IgD-negative memory B cell (primary cell): ENCODE measurements at regions not wholly inside any gene's neighbourhood (a gene's known extent, or its start where the extent isn't known, plus 50 kb on each side); places are given as distances from the start of the nearest gene placed in this dataset.

Experiments used
- H3K27ac Mint-ChIP-seq, 3 donors: one replicate each; pipeline ENCODE4 v1.8.0; 2020 to 2022; ENCODE audit warnings: mild to moderate bottlenecking in 3 of 3, mixed read lengths in 3 of 3, moderate library complexity in 1 of 3
- H3K27me3 Mint-ChIP-seq: one replicate; pipeline ENCODE4 v1.8.0; 2021; ENCODE audit warnings: mixed read lengths
- H3K36me3 Mint-ChIP-seq: one replicate; pipeline ENCODE4 v1.8.0; 2020; ENCODE audit warnings: mild to moderate bottlenecking, mixed read lengths
- H3K4me1 Mint-ChIP-seq, 3 donors: one replicate each; pipeline ENCODE4 v1.8.0; 2020 to 2022; ENCODE audit warnings: mixed read lengths in 3 of 3, mild to moderate bottlenecking in 1 of 3
- H3K4me3 Mint-ChIP-seq, 4 donors: one replicate each; pipeline ENCODE4 v1.8.0; 2020 to 2022; ENCODE audit warnings: mild to moderate bottlenecking in 4 of 4, mixed read lengths in 4 of 4, moderate library complexity in 3 of 4
- H3K9me3 Mint-ChIP-seq, 3 donors: one replicate each; pipeline ENCODE4 v1.8.0; 2020 to 2021; ENCODE audit warnings: mixed read lengths in 3 of 3, mild to moderate bottlenecking in 1 of 3

DNA sequence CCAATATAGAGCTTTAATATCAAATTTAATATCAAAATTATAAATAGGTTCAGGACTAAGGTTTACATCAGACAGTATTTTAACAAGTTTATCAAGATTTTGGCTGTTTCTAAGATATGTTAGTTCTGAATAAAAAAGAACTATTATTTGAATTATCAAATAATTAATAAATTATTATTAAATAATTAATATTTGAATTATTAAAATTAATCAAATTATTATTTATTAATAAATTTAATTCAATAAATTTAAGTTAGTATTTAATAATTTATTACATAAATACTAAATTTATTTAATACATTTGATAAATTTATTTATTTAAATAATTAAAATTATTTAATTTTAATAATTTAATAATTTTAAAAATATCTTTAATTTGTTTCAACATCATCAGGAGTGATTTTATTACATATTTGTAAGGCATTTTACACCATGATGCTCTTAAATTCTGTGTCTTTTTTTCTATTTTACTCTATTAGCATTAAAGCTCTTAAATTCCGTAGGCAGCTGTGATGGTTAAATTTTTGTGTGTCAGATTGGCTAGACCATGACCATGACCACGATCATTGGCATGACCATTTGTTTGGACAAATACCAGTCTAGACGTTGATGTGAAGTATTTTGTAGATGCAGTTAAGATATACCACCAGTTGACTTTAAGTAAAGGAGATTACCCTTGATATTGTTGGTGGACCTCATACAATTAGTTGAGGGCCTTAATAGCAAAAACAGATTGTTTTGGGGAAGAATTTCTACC is 82.6 kb downstream of the BBS10 start:
- H3K9me3 Mint-ChIP-seq = no peaks in the 10 kb centered on the region
- H3K27ac Mint-ChIP-seq = no peak overlapping the region
- H3K4me3 Mint-ChIP-seq = no peak overlapping the region
- H3K36me3 Mint-ChIP-seq = peaks cover 7% of the 10 kb centered on the region
- peaks cover 0 to 1% (median 0%) of the 10 kb centered on the region in 3 donors for H3K4me1 Mint-ChIP-seq
- H3K27me3 Mint-ChIP-seq = peaks cover 14% of the 10 kb centered on the region

DNA sequence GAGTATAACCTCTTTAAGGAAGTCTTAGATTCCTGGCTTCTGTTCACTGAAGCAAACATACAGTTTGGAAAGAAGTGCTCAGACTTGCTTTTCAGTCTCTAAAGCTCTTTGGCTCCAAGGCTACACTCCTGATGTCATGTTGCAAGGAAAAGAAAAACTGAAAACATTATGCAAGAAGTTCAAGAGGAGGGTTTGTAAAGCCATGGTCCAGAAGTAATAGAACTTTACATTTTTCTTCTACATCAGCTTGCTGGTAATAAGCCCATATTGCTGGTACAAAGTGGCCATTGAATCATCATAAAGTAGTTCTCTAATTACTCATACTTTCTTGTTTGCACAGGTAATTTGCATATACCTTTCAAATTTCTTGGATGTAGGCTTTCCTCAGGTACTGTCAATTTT is 83.6 kb downstream of the BBS10 start:
- Mint-ChIP-seq H3K4me3 (no peak overlapping the region), H3K36me3 (peaks cover 7% of the 10 kb centered on the region), H3K27me3 (peaks cover 14% of the 10 kb centered on the region), H3K9me3 (no peaks in the 10 kb centered on the region), H3K4me1 (peaks cover 0 to 1% (median 1%) of the 10 kb centered on the region in 3 donors), H3K27ac (no peak overlapping the region)

DNA sequence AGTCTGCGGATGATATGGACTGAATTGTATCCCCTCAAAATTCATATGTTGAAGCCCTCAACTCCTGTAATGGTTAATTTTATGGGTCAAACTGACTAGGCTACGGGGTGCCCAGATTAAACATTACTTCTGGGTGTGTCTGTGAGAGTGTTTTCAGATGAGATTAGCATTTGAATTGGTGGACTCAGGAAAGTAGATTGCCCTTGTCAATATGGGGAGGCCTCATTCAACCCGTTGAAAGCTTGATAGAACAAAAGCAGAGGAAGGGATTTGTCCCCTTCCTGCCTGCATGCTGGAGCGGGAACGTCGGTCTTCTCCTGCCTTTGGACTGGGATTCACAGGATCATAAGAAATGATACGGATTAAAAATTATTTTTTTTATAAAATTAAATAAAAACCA is 84.5 kb downstream of the BBS10 start:
- Mint-ChIP-seq H3K27ac (no peak overlapping the region), H3K4me1 (peaks cover 0 to 1% (median 1%) of the 10 kb centered on the region in 3 donors), H3K9me3 (no peaks in the 10 kb centered on the region), H3K27me3 (peaks cover 14% of the 10 kb centered on the region), H3K36me3 (peaks cover 7% of the 10 kb centered on the region), H3K4me3 (no peak overlapping the region)

DNA sequence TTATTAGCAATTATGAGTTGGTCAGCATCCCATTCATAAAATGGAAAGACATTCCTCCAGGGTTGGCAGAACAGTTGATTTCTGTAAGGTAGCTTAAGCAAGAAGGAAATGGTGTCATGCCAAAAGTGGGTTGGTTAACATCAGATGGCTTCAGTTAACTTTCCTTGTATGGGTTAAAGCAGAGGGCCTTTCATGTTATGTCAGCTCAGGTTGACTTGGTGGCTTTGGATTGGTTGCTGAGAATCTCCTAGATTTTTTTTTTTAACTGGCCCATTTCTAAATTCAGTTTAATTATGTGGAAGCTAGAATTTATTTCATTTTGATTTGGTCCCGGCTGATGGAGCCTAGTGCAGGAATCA is 87.8 kb downstream of the BBS10 start:
- H3K9me3 Mint-ChIP-seq = no peaks in the 10 kb centered on the region
- H3K27ac Mint-ChIP-seq = no peak overlapping the region
- H3K4me1 Mint-ChIP-seq = peaks cover 0 to 1% (median 0%) of the 10 kb centered on the region in 3 donors
- H3K27me3 Mint-ChIP-seq = peaks cover 14% of the 10 kb centered on the region
- H3K36me3 Mint-ChIP-seq = peaks cover 4% of the 10 kb centered on the region
- H3K4me3 Mint-ChIP-seq = no peak overlapping the region

DNA sequence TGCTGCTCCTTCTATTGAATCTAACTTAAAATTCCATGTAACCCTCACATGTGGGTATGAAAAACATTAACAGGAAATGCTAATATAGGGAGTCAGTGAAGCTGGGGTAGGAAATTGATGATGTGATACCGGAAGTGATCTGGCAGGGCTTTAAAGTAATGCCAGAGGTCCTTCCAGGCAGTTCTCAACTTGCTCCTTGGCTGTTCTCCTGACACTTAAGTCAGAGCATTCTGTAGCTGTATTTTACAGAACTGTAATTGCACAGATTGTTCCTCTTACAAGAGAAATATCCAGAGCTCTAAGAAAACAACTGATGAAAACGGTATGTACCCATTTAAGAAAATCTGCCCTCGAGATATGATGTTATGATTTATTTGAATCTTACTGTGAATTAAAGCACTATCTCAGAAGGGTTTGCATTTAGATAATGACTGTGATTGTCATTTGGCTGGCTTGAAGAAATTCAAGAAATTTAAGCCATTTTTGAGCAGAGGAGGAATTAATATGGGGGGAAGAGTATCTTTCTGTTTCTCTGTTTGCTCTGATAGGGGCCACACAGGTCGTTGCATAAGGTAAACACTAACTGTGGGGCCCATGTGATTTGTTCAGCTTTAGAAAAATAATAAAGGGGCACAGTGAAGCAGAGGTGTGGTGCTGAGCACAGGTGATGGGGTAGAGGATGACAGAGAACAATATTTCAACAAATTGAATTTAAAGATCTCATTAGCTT is 88.4 kb downstream of the BBS10 start:
- Mint-ChIP-seq H3K27ac (no peak overlapping the region), H3K4me1 (peaks cover 0 to 2% (median 0%) of the 10 kb centered on the region in 3 donors), H3K4me3 (no peak overlapping the region), H3K36me3 (peaks cover 4% of the 10 kb centered on the region), H3K9me3 (no peaks in the 10 kb centered on the region), H3K27me3 (peaks cover 14% of the 10 kb centered on the region)

DNA sequence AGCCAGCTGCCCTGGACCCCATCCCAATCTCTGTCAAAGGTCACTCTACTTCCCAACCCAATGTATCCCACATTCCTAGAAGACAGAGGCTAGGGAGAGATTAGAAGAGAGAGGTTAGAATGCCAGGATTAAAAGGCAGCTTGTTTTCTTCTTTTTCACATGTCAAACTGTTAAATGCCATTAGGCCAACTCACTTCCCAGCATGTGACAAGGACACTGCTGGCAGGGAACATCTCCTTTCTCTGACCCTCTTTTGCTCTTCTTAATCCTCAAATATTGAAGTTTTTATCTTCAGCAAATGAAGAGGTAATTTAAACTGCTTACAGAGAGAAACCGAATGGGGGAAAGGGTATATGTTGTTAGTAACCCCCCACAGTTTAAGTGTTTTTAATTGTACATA is 89.1 kb downstream of the BBS10 start:
- Mint-ChIP-seq H3K9me3 (no peaks in the 10 kb centered on the region), H3K36me3 (peaks cover 4% of the 10 kb centered on the region), H3K4me1 (peaks cover 0 to 6% (median 0%) of the 10 kb centered on the region in 3 donors), H3K4me3 (no peak overlapping the region), H3K27me3 (peaks cover 10% of the 10 kb centered on the region), H3K27ac (no peak overlapping the region)

DNA sequence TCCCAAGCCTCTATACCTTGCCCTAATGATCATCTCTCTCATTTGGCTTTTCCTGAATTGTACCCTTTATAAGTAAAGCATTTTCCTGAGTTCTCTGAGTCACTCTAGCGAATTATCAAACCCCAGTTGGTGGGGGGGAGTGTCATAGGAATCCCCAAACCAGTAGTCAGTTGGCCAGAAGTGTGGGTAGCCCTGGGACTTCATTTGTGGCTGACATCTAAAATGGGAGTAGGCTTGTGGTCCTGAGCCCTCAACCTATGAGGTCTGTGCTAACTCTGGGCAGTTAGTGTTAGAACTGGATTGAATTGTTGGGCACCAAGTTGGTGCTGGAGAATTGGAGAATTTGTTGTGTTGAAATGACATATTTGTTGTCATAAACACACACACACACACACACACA is 91.3 kb downstream of the BBS10 start:
- peaks cover 0 to 6% (median 0%) of the 10 kb centered on the region in 3 donors for H3K4me1 Mint-ChIP-seq
- H3K36me3 Mint-ChIP-seq = peaks cover 3% of the 10 kb centered on the region
- H3K9me3 Mint-ChIP-seq = no peaks in the 10 kb centered on the region
- peaks cover 11% of the 10 kb centered on the region for H3K27me3 Mint-ChIP-seq
- H3K4me3 Mint-ChIP-seq = no peak overlapping the region
- H3K27ac Mint-ChIP-seq = no peak overlapping the region

DNA sequence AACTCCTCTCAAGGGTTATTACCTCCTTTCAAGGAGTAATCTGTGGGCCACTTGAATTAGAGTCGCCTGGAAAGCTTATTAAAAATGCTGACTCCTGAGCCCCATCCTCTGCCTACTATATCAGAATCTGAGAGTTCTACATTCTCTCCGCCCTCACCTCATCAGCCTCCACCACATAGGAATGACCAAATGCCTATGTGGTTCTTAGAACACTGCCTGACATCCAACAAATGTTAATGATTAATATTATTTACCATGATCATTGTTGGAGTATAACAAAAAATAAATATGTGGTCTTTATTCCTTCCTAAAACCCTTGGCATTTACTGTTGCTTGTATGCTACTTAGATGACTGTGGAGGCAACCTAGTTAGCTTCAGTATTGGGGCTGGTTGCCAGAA is 91.9 kb downstream of the BBS10 start:
- Mint-ChIP-seq H3K9me3 (no peaks in the 10 kb centered on the region), H3K36me3 (no peaks in the 10 kb centered on the region), H3K4me3 (no peak overlapping the region), H3K4me1 (peaks cover 0 to 6% (median 0%) of the 10 kb centered on the region in 3 donors), H3K27me3 (peaks cover 9% of the 10 kb centered on the region), H3K27ac (no peak overlapping the region)

DNA sequence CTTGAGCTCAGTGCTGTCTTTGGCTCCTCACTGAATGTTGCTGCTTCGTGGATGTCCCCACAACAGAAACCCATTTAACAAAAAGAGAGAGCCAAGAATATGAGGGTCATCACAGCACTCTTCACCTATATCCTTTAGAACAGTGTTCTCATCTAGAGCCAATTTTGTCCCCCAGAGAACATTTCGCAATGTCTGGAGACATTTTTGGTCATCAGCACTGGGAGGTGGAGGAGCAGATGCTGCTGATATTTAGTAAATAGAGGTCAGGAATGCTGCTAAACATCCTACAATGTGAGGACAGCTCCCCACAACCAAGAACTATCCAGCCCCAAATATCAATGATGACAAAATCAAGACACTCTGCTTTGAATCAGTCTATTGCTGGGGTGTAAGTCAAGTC is 92.5 kb downstream of the BBS10 start:
- Mint-ChIP-seq H3K4me3 (no peak overlapping the region), H3K4me1 (peaks cover 0 to 6% (median 0%) of the 10 kb centered on the region in 3 donors), H3K9me3 (no peaks in the 10 kb centered on the region), H3K27me3 (peaks cover 11% of the 10 kb centered on the region), H3K27ac (no peak overlapping the region), H3K36me3 (no peaks in the 10 kb centered on the region)

DNA sequence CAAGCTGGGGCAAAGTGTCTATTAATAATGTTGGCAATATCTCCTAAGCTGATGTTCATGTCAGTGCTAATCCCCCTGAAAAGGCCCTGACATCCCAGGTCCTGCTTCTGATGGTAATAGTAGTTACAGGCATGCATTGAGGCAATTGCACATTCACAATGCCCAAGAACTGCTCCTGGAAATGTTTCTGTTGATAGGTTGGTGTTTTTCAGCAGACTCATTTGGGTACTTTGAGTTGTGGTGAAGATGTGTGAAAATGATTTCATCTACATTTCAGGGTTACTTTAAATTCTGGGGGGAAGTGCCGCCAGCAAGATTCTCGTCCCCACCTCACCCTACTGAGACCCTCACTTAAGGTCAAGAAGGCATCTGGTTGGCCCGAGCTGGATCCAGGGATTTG is 92.9 kb downstream of the BBS10 start:
- Mint-ChIP-seq H3K36me3 (no peaks in the 10 kb centered on the region), H3K27me3 (peaks cover 11% of the 10 kb centered on the region), H3K4me1 (peaks cover 0 to 6% (median 0%) of the 10 kb centered on the region in 3 donors), H3K4me3 (no peak overlapping the region), H3K9me3 (no peaks in the 10 kb centered on the region), H3K27ac (no peak overlapping the region)

DNA sequence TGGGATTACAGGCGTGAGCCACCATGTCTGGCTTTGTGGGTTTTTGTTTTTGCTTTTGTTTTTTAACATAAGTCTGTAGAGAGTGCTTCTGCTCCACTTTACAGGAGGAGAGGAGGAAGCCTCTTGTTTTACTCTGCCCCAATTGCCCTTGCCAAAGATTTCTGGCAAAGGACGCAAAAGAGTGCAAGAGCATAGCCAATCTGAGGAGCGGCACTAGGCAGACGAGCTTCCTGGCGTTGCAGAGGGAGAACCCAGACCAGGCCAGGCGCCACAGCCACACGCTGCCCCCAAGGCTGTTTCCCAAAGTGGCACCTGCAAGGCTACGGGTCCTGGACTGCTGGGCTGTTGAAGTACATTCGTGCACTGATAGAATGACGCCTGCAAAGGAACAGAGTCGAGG is 96.2 kb downstream of the BBS10 start:
- H3K4me1 Mint-ChIP-seq = peaks cover 0 to 5% (median 0%) of the 10 kb centered on the region in 3 donors
- no peak overlapping the region for H3K27ac Mint-ChIP-seq
- H3K27me3 Mint-ChIP-seq = peaks cover 13% of the 10 kb centered on the region
- no peaks in the 10 kb centered on the region for H3K36me3 Mint-ChIP-seq
- no peak overlapping the region for H3K4me3 Mint-ChIP-seq
- no peaks in the 10 kb centered on the region for H3K9me3 Mint-ChIP-seq

DNA sequence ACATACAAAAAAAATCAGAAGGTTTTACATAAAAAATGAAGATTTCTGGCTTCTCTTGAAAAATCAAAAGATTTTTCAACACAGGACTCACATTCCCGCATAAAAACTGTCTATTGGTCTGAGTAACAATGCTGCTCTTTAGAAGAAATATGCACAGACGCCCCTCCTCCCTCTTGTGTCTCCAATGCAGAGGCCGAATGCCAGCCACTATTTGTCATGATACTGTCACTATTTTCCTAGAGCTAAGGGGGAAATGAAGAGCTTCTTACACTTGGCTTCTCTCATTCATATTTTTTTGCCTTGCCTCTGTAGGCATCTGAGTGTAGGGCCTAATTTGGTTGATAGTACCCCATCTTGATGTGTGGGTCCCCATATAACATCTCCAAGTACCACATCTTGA is 98.0 kb downstream of the BBS10 start:
- Mint-ChIP-seq H3K27ac (no peak overlapping the region), H3K4me3 (no peak overlapping the region), H3K9me3 (no peaks in the 10 kb centered on the region), H3K27me3 (peaks cover 11% of the 10 kb centered on the region), H3K4me1 (peaks cover 0 to 5% (median 0%) of the 10 kb centered on the region in 3 donors), H3K36me3 (no peaks in the 10 kb centered on the region)

DNA sequence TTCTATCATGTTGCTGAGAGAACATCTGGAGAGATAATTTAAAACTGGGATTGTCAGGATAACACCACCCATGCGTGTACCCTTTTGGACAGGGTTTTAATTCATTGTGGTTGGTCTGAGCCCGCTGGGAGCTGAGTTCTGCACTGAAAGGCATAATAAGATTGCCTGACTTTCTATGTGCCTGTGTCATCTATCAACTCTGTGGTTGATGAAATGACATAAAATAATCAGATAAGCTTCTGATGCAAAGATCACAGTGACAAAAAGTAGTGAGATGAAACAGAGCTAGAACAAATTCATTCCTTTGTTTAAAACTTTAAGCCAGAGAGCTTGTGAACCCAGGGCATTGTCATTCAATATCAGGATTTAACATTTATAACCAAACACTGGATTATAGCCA is 98.7 kb downstream of the BBS10 start:
- Mint-ChIP-seq H3K27me3 (peaks cover 11% of the 10 kb centered on the region), H3K27ac (no peak overlapping the region), H3K4me3 (no peak overlapping the region), H3K9me3 (no peaks in the 10 kb centered on the region), H3K36me3 (no peaks in the 10 kb centered on the region), H3K4me1 (peaks cover 0 to under 1% (median 0%) of the 10 kb centered on the region in 3 donors)

DNA sequence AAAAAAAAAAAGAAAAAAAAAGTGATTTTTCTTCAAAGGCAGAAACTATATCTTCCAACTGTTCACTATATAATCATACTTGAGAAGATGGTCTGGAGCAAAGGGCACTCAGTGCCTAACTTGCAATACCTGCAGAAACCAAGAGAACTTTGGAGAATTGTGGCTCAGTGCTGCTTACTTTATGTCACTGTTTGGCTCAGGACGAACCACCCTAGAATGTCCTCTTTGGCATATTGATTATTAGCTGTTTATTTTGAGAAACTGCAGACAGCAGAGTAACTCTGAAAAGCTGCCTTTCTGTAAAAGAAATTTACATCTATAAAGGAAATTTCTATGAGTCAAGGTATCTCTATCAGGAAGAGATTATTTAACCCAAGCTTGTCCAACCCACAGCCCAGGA is 100.2 kb downstream of the BBS10 start:
- Mint-ChIP-seq H3K4me3 (no peak overlapping the region), H3K27ac (no peak overlapping the region), H3K4me1 (peaks cover 0 to 1% (median 0%) of the 10 kb centered on the region in 3 donors), H3K9me3 (no peaks in the 10 kb centered on the region), H3K27me3 (peaks cover 8% of the 10 kb centered on the region), H3K36me3 (no peaks in the 10 kb centered on the region)

DNA sequence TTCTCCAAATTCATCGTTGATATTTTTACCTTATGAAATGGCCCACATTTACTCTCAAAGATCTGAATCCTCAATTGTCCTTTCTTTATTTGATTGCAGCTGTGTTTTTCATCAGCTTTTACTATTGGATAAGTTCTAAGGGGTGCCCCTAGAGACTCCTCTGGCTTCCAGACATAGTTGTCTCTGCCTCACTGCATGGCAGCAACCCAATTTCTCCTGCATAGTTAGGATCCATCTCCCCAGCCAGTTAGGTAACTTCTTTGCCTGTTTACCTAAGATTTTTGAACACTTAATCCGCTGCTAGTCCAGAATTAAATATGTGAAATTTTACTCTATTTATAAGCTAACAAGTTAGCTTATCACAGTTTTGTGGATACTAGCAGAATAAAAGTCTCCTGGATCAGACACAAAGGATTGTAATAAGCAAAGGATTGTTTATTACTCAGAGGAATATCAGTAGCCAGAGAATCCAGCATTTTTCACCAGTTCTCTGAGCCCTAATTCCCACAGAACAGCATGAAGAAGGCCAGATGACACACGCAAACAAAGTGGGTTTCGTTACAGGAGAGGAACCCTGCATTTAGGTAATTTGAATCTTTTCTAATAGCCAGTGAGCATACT is 101.1 kb downstream of the BBS10 start:
- Mint-ChIP-seq H3K27me3 (peaks cover 8% of the 10 kb centered on the region), H3K9me3 (no peaks in the 10 kb centered on the region), H3K36me3 (no peaks in the 10 kb centered on the region), H3K4me1 (peaks cover 0 to 1% (median 0%) of the 10 kb centered on the region in 3 donors), H3K27ac (no peak overlapping the region), H3K4me3 (no peak overlapping the region)
